ENCODE measurements at regions not wholly inside any gene's neighbourhood (a gene's known extent, or its start where the extent isn't known, plus 50 kb on each side); places are given as distances from the start of the nearest gene placed in this dataset.

GRCh38 chr15:70323111-70323851, 225.6 kb upstream of the TLE3 start:
- peak; percentile 36 for DNase-seq (ENCODE audit: low read depth)
- TF ChIP-seq CTCF (IDR thresholded peaks at IDR 0.05; ENCODE audit: low read depth, low read length) (no peak), MYC (IDR thresholded peaks at IDR 0.05; ENCODE audit: low read depth, low read length) (no peak), POLR2A (IDR thresholded peaks at IDR 0.05; ENCODE audit: extremely low read depth, insufficient read length) (no peak), MAX (IDR thresholded peaks at IDR 0.05; ENCODE audit: low read depth, low read length) (no peak)
- H3K4me3 ChIP-seq (ENCODE audit: low read depth, low read length): no peak overlapping the region

- no peak overlapping the region for H3K4me3 ChIP-seq (ENCODE audit: low read depth, low read length)
- no peak for TF ChIP-seq MYC (IDR thresholded peaks at IDR 0.05; ENCODE audit: low read depth, low read length)
- TF ChIP-seq POLR2A (IDR thresholded peaks at IDR 0.05; ENCODE audit: extremely low read depth, insufficient read length): no peak
- no peak for TF ChIP-seq MAX (IDR thresholded peaks at IDR 0.05; ENCODE audit: low read depth, low read length)
- TF ChIP-seq CTCF (IDR thresholded peaks at IDR 0.05; ENCODE audit: low read depth, low read length): no peak
- DNase-seq (ENCODE audit: low read depth): peak; percentile 12
Measured at GRCh38 chr15:70322051-70322668, 224.4 kb upstream of the TLE3 start.

GRCh38 chr15:70321172-70321819, 223.6 kb upstream of the TLE3 start:
- DNase-seq (ENCODE audit: low read depth): no peak
- no peak overlapping the region for H3K4me3 ChIP-seq (ENCODE audit: low read depth, low read length)
- TF ChIP-seq MYC (IDR thresholded peaks at IDR 0.05; ENCODE audit: low read depth, low read length): no peak
- TF ChIP-seq POLR2A (IDR thresholded peaks at IDR 0.05; ENCODE audit: extremely low read depth, insufficient read length): no peak
- no peak for TF ChIP-seq CTCF (IDR thresholded peaks at IDR 0.05; ENCODE audit: low read depth, low read length)
- no peak for TF ChIP-seq MAX (IDR thresholded peaks at IDR 0.05; ENCODE audit: low read depth, low read length)

- TF ChIP-seq CTCF (IDR thresholded peaks at IDR 0.05; ENCODE audit: low read depth, low read length): no peak
- no peak for TF ChIP-seq MYC (IDR thresholded peaks at IDR 0.05; ENCODE audit: low read depth, low read length)
- TF ChIP-seq POLR2A (IDR thresholded peaks at IDR 0.05; ENCODE audit: extremely low read depth, insufficient read length): no peak
- peak; percentile 56 for DNase-seq (ENCODE audit: low read depth)
- H3K4me3 ChIP-seq (ENCODE audit: low read depth, low read length): no peak overlapping the region
Measured at GRCh38 chr15:70320482-70320881, 222.8 kb upstream of the TLE3 start.

GRCh38 chr15:70320077-70320476, 222.4 kb upstream of the TLE3 start:
- H3K4me3 ChIP-seq (ENCODE audit: low read depth, low read length): no peak overlapping the region
- TF ChIP-seq MAX (IDR thresholded peaks at IDR 0.05; ENCODE audit: low read depth, low read length): no peak
- TF ChIP-seq CTCF (IDR thresholded peaks at IDR 0.05; ENCODE audit: low read depth, low read length): no peak
- no peak for TF ChIP-seq POLR2A (IDR thresholded peaks at IDR 0.05; ENCODE audit: extremely low read depth, insufficient read length)
- no peak for DNase-seq (ENCODE audit: low read depth)
